GM13976 (cell line): ENCODE measurements at regions not wholly inside any gene's neighbourhood (a gene's known extent, or its start where the extent isn't known, plus 50 kb on each side); places are given as distances from the start of the nearest gene placed in this dataset.

Experiments
- DNase-seq: peaks from one replicate; pipeline ENCODE4 v3.0.0; 2012; ENCODE audit warnings: low spot score
- in situ Hi-C: fragments of 300-500 bp; cut with MboI; formaldehyde crosslinking; loops from one replicate; pipeline ENCODE4 v1.12.0; 2022; ENCODE audit warnings: low sequenced_read_pairs, mixed read lengths, inconsistent platforms; ENCODE audit not compliant: unreplicated experiment
- TF ChIP-seq, protein P1 (sequence below): IDR thresholded peaks from 2 replicates; pipeline ENCODE4 v1.5.1; 2012; ENCODE audit warnings: borderline replicate concordance, mild to moderate bottlenecking; ENCODE audit not compliant: insufficient read depth; ENCODE audit errors: extremely low read depth, missing control alignments, control extremely low read depth

DNA sequence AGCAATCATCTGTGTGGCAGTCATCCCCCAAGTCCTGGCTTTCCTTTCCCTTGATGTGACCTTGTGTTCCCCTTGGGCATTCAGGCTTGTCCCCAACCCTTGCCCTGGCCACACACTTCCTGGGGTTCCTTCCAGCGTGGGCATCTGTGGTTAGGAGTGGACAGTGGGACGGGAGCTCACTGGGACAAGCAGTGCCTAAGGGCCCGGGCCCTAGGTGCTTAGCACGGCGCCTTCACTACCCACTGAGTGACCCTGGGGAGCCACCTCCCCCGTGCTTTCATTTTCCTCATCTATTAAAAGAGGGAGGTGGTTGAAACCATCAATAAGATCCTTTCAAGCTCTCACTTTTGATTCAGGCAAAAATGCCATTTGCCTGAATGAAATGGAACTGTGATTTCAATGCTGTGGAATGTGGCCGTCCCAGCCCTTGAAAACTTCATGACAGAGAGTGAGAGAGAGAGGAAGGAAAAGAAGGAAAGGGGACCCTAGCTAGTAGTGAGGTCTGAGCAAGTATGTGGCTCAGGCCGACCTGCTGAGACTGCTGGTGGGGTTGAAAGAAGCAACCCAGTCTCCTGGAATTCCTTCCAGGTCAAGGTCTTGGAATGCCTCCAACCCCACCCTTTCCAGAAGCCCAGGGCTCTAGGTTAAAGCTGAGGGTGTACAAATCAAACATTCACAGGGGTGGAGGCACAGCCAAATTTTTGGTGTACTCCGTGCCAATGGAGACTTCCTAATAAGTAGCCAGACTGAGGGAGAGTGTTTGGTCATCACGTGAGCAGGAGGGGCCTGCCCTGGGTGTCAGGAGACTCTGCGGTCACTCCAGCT lies 302.9 kb downstream of the TLE3 start:
- TF ChIP-seq, protein P1, sequence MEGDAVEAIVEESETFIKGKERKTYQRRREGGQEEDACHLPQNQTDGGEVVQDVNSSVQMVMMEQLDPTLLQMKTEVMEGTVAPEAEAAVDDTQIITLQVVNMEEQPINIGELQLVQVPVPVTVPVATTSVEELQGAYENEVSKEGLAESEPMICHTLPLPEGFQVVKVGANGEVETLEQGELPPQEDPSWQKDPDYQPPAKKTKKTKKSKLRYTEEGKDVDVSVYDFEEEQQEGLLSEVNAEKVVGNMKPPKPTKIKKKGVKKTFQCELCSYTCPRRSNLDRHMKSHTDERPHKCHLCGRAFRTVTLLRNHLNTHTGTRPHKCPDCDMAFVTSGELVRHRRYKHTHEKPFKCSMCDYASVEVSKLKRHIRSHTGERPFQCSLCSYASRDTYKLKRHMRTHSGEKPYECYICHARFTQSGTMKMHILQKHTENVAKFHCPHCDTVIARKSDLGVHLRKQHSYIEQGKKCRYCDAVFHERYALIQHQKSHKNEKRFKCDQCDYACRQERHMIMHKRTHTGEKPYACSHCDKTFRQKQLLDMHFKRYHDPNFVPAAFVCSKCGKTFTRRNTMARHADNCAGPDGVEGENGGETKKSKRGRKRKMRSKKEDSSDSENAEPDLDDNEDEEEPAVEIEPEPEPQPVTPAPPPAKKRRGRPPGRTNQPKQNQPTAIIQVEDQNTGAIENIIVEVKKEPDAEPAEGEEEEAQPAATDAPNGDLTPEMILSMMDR = no peak
- in situ Hi-C loops = no loop called here
- no peak for DNase-seq

DNA sequence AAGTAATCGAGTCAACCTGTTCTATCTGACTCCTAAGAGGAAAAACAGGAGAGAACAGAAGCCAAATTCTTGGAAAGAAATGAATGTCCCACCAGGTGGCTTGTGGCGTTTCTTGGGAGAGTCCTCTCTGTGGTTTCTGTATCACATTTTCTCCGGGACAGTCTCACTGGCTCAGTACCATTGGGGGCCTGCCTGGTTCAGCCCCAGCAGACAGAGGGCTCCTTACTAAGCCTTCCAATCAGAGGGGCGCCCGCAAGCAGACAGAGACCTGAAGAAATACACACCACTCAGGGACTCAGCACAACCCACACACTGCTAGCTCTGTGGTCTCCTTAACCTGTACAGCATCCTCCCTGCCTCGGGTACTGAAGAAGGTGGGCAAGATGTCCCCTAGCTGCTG lies 302.1 kb downstream of the TLE3 start:
- TF ChIP-seq, protein P1 = no peak
- in situ Hi-C loops = no loop called here
- no peak for DNase-seq

DNA sequence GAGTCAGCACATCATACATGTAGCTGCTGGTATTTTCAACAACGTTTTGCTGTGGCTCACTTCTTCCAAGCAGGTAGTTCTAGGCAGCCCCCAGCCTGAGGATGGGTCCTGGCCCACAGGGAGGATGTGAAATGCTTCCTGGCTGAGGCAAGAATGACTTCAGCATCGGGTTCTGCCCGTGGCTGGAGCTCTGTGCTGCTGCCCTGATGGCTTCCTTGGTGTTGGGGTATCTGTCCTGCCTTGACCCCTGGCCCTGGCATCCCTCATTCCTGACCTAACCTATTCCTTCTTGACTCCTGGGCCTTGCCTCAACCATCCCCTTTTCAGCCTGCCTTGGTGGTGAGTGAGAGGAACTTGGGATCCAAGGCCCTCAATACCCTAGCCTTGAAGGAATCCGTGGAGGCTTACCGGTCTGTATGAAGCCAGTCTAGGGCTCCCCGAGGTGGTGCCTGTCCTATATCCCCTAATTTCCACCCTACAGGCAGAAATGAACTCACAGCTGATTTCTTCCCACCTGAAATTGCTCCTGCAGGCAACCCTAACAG lies 300.6 kb downstream of the TLE3 start:
- in situ Hi-C loops = no loop called here
- TF ChIP-seq, protein P1 = no peak
- no peak for DNase-seq

DNA sequence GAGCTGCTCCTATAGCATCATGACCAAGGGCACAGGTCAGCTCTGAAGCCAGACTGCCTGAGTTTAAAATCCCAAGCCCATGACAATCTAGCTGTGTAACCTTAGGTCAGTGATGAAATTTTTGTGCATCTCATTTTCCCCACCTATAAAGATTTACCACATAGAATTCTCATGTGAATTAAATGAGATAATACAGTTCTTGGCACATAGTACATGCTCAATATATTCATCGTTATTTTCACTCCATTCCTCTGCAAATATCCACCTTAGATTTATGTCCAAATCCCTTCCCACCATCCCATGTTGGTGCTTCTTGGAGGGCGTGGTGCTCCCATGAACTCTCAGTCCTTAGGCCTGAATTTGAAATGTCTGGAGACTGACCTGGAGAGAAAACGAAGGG lies 300.1 kb downstream of the TLE3 start:
- no peak for DNase-seq
- TF ChIP-seq, protein P1 = no peak
- in situ Hi-C loops = no loop called here

DNA sequence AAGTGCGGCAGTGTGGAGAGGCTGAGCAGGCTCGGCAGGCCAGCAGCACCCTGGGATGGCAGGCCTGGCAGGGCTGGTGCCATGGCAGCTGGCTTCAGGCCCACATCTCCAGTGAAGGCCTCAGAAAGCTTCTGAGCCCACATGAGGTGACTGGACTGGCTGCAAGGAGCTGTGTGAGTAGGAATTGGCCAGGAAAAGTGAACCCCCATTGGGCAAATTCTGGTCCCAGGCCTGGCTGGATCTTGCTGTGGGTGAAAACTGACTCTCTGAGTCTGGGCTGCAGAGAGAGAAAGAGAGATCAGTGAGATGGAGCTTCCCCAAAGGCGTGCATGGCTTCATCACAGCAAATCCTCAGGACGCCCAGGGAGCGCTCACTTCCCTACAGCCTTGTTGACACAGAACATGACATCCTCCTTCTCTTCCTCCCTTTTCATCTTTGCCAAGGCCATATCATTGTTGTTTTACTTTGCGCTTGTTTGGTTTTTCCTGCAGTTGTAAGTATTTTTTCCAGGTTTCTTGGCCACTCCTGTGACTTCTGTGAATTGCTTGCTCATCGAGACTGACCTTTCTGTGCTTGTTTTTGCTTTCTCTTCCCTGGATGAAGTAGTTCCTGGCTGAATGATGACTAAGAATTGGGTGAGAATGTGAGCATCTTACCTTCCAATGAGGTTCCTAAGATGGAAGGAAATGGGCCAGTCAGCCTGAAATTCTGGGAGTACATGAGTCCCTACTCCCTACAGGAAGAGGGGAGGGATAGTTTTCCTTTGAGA lies 299.1 kb downstream of the TLE3 start:
- in situ Hi-C loops = no loop called here
- TF ChIP-seq, protein P1 = no peak
- DNase-seq = no peak

DNA sequence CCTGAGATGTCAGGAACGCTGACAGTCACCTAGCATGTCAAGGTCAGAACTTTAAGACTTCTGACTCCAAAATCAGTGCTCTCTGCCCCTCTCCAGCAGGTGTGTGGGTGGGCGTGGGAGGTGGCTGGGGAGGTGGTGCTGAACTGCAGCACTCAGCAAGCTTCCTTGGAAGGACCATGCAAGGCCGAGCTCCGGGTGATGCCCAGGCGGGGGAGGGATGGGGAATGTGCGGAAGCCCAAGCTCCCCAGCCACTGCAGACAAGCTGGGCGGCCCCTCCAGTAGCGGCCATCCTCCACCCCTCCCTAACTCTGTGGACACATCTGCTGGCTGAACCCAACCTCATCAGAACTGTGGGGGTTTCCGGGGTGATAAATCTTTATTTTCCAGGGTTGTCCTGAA lies 296.6 kb downstream of the TLE3 start:
- TF ChIP-seq, protein P1 = no peak

More for the DNA sequence above, 296.6 kb downstream of the TLE3 start:
- DNase-seq = no peak
- in situ Hi-C loops = no loop called here
